HG02759 (cell line): ENCODE measurements at regions not wholly inside any gene's neighbourhood (a gene's known extent, or its start where the extent isn't known, plus 50 kb on each side); places are given as distances from the start of the nearest gene placed in this dataset.
"Not testable (repeated sequence)": the region's sequence is repeated elsewhere in the genome, so short reads cannot be mapped to it uniquely, and the experiment has no call there.

Experiments
- ATAC-seq: cut with Tn5 transposase; IDR thresholded peaks from one replicate; pipeline ENCODE4 v1.9.1; 2021; ENCODE audit warnings: mild to moderate bottlenecking, moderate library complexity; ENCODE audit not compliant: unreplicated experiment

- not testable (repeated sequence) for ATAC-seq
These were observed 203.4 kb downstream of the DSC3 start for GRCh38 chr18:30839056-30839561.

GRCh38 chr18:30828700-30829099 is 213.8 kb downstream of the DSC3 start:
- ATAC-seq = no peak

DNA sequence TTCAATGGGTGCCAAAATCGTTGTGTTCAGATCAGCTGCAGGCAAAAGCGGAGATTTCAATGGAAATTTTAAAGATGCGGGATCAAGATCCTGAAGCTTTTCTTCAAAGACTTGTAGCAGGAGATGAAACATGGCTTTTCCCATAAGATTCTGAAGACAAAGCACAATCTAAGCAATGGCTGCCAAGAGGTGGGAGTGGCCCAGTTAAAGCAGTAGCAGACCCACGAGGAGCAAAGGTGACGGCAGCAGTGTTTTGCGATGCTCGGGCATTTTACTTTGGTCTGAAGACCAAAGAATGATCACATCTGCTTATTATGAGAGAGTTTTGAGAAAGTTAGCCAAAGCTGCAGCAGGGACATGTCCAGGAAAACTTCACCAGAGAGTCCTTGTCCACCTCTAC is 222.9 kb downstream of the DSC3 start:
- ATAC-seq = no peak

DNA sequence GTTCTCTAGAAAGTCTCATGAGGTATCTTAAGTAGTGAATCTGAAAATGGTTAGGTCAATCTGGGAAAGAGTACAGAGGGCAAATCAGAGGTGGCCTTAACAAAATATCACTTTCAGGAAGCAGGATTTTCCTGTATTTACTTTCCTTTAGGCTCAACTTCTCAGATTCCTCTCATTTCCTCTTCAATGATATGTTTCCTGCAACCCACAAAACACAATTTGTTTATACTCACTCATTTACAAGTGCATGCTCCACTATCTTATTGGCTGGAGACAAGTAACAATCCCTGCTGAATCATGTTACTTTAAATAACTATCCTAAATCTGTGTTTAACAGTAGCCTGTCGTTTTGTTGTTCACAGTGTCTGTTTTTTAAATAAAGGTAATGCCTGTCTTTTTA is 228.1 kb downstream of the DSC3 start:
- no peak for ATAC-seq

GRCh38 chr18:30811580-30811979 is 231.0 kb downstream of the DSC3 start:
- no peak for ATAC-seq

DNA sequence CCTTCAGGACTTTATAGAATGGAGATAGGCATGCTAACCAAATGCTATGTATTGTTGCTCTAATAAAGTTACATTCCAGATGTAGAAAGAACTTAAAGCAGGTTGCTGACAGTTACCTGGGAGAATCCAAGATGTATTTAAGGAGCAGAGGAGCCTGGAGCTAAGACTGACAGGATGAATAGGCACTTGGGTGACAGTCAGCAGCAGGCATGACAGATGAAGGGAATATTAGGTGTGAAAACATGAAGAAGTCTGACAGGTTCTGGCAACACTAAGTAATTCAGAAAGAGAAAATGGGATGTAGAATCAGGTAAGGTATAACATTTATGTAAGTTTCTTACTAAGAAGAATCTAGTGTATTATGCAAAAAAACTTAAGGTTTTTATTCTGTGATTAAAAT is 232.0 kb downstream of the DSC3 start:
- ATAC-seq = no peak

- no peak for ATAC-seq
These were observed 235.7 kb downstream of the DSC3 start for GRCh38 chr18:30806823-30807222.

GRCh38 chr18:30800800-30801199 is 241.7 kb downstream of the DSC3 start:
- no peak for ATAC-seq

DNA sequence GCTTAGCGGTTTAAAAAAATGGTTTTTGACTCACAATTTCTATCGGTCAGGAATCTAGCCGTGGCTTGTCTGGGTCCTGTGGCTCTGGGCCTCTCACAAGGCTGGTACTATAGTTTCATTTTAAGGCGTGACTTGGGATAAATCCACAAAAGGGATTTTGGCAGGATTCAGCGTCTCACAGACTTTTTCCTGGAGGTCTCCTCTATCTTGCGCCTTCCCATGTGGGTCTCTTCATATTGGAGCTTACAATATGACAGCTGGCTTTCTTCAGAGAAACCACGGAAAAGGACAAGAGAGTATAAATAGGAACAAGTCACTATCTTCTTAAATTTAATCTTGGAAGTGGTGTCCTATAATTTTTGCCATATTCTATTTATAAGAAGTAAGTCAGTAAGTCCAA is 250.5 kb downstream of the DSC3 start:
- no peak for ATAC-seq

DNA sequence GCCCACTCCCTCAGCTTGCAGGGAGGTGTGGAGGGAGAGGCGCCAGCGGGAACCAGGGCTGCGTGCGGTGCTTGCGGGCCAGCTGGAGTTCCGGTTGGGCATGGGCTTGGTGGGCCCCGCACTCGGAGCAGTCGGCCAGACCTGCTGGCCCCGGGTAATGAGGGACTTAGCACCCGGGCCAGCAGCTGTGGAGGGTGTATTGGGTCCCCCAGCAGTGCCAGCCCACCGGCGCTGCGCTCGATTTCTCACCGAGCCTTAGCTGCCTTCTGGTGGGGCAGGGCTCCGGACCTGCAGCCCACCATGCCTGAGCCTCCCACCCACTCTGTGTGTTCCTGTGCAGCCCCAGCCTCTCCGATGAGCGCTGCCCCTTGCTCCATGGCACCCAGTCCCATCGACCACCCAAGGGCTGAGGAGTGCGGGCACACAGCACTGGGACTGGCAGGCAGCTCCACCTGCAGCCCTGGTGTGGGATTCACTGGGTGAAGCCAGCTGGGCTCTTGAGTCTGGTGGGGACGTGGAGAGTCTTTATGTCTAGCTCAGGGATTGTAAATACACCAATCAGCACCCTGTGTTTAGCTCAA is 254.0 kb downstream of the DSC3 start:
- not testable (repeated sequence) for ATAC-seq

GRCh38 chr18:30787410-30787809 is 255.1 kb downstream of the DSC3 start:
- ATAC-seq = no peak

DNA sequence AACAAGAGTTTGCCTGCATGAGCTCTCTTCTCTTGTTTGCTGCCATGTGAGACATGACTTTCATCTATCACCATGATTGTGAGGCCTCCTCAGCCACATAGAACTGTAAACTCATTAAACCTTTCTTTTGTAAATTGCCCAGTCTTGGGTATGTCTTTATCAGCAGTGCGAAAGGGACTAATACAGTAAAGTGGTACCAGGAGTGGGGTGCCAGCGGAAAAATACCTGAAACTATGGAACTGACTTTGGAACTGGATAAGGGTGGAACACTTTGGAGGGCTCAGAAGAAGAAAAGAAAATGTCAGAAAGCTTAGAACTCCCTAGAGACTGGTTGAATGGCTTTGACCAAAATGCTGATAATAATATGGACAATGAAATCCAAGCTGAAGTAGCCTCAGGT is 260.9 kb downstream of the DSC3 start:
- no peak for ATAC-seq

DNA sequence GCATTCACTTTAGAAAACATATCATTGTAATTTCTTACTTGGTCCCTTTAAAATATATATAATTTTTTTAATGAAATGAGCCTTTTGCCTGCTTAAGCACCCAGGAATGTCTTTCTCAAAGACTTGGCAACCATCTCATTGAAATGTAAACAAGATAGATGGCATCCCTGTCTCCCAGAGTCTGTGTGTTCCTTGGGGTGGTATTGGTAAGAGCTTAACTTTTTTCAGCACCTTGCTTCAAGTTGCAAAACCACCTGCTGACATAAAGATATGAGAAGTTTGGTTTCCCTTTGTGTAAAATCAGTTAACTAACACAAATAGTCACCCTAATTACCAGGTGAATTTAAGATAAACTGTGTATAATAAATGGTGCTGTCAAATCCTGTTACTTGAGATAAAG is 266.9 kb downstream of the DSC3 start:
- no peak for ATAC-seq

DNA sequence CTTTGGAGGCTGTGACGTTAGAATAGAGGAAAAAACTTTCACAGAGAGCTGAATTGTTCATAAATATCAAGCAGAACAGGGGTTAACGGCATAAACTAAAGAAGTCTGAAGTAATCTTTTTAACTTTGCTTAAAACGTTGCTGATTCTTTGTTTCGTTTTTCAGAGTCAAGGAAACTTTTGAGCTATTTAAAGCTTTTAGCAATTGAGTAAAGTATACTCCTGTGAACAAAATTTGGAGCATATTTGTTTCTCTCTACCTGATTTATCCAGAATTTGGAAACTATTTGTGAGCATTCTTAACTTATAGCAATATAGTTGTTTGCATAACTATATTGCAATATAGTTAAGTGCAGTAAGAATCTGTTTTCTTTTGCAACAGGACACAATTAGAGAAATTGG is 270.4 kb downstream of the DSC3 start:
- not testable (repeated sequence) for ATAC-seq

DNA sequence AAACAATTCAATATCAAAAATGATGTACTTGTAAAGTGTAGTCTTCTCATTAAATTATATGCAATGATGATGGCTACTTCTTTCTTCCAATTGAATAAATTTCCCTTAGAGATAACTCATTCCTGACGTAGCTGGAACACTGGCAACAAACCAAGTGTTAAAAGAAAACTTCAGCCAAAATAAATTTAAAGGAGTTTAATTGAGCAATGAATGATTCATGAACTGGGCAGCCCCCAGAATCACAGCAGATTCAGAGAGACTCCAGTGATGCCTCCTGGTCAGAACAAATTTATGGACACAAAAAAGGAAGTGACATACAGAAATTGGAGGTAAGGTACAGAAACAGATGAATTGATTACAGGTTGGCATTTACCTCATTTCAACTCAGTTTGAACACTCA is 276.5 kb downstream of the DSC3 start:
- no peak for ATAC-seq

DNA sequence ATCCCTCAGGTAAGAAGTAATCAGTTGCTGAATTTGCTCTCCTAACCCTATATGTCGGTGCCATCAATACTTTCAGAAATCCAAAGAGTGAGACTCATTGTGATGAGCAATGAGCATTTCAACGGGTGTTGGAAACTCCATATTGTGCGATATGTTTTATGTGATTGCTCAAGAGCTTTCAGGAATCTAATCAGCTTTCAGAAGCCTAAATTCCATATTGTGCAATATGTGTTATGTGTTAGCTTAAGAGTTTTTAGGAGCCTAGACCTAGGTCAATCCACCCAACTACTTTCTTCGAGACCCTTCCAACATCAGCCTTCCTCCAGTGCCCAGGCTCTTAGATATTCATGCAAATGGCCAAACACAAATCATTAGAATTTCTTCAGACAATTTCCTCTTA is 277.3 kb downstream of the DSC3 start:
- ATAC-seq = no peak

DNA sequence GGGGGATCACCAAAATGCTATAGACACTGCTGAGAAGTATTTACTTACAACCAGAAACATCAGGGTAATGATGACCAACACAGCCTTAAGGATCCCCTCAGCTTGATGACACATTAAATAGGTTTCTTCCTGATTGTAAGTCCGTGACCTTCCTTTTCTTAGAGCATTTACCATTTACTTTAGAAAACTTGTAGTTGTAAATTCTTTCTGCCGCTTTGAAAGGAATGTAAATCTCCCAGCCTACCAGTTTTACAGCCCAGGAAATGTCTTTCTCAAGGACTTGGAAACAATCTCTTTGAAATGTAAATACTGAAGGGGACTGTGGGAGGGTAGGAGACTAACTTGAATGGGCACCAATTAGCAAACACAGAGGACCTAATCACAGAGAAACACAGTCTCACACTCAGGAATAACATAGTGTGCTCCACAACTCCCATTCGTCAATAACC is 278.6 kb downstream of the DSC3 start:
- no peak for ATAC-seq

DNA sequence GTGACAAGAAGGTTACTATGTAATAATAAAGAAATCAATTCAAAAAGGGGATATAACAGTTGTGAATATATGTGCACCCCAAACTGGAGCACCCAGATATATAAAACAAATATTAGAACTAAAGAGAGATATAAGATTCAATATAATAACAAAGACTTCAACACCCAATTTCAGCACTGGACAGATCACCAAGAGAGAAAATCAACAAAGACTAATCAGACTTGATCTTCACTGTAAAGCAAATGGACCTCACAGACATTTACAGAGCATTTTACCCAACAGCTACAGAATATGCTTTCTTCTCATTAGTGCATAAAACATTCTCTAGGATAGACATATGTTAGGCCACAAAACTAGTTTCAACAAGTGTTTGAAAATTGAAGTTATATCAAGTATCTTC is 287.7 kb downstream of the DSC3 start:
- no peak for ATAC-seq

GRCh38 chr18:30748541-30748940 is 294.0 kb downstream of the DSC3 start:
- ATAC-seq = no peak

DNA sequence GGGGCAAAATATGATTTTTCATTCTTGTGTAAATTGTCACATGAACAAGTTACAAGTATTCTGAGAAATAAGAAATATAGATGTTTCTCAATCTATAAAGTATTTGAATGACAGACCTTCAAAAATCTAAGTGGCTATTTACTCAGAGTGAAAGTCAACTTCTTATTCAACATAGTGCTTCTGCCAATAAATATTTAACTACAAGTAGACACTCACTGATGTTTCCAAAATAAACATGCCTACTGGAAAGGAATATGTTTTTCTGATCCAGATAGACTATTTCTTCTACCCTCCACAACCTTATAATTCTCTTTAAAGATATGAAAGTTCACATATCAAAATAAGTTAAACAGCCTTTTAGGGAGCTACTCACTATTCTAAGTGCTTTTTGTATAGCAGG is 296.3 kb downstream of the DSC3 start:
- ATAC-seq = no peak

DNA sequence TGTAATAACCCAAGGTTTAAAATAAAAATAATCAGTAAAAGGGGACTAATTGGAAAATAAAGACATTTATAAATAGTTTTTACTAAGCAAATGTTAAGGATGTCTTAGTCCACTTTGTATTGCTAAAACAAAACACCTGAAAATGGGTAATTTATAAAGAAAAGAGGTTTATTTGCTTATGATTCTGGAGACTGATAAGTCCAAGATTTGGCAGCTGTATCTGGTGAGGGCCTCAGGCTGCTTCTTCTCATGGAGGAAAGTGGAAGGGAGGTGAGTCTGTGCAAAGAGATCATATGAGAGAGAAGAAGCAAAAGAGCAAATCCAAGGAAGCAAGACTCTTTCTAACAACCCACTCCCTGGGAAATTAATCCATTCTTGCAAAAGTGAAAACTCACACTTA is 299.5 kb downstream of the DSC3 start:
- ATAC-seq = no peak

DNA sequence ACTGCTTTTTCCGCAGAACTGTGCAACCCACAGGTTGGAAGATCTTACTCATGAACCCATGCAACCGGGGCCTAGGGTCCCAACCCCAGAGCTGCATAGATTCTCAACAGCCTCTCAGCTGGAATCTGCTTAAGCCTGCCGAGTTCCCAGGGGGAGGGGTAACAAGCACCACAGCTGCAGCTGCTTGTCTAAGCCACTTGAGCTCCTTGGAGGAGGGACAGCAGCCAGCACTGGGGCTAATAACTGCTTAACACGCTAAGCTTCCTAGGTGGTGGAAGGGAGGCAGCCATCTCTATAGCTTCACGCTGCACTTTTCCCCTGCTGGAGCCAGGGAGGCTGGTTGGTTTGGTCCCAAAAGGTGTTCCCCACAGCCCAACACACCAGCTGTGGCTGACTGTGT is 311.6 kb downstream of the DSC3 start:
- ATAC-seq = no peak

- ATAC-seq = no peak
These were observed 314.7 kb downstream of the DSC3 start for GRCh38 chr18:30727849-30728248.
